Fibroblast of lung (primary cell): ENCODE measurements at regions not wholly inside any gene's neighbourhood (a gene's known extent, or its start where the extent isn't known, plus 50 kb on each side); places are given as distances from the start of the nearest gene placed in this dataset.

Experiments
- DNase-seq, 2 donors: peaks; one replicate each; pipeline versions ENCODE4 v3.0.0 to v3.0.0-alpha.2; 2010; ENCODE audit warnings: low read depth in 2 of 2
- H2AFZ ChIP-seq: 2 replicates; pipeline ENCODE4 v1.5.1; 2012; ENCODE audit warnings: low read length, control low read depth, inconsistent platforms
- H3K27ac ChIP-seq: 2 replicates; pipeline ENCODE4 v1.5.1; 2011; ENCODE audit warnings: low read length, control low read depth; ENCODE audit not compliant: insufficient read depth
- H3K27me3 ChIP-seq: 2 replicates; pipeline ENCODE4 v1.5.1; 2011; ENCODE audit warnings: mild to moderate bottlenecking, low read length; ENCODE audit not compliant: control insufficient read depth, insufficient read depth
- H3K36me3 ChIP-seq: 2 replicates; pipeline ENCODE4 v1.5.1; 2011; ENCODE audit warnings: low read length; ENCODE audit not compliant: control insufficient read depth, insufficient read depth
- H3K4me1 ChIP-seq: 2 replicates; pipeline ENCODE4 v1.5.1; 2011; ENCODE audit warnings: low read length; ENCODE audit not compliant: control insufficient read depth, insufficient read depth; ENCODE audit errors: extremely low read depth
- H3K4me2 ChIP-seq: 2 replicates; pipeline ENCODE4 v1.5.1; 2011; ENCODE audit warnings: low read length, control low read depth; ENCODE audit not compliant: insufficient read depth; ENCODE audit errors: extremely low read depth
- H3K4me3 ChIP-seq, 4 experiments: fragments of 200-600 bp in 1 of 4; sonication (generic) in 1 of 4; replicated peaks in 1 of 4; 2 replicates each; pipeline ENCODE4 v1.5.1; 2011 to 2016; ENCODE audit warnings: low read length in 4 of 4, low read depth in 3 of 4, mild to moderate bottlenecking in 3 of 4, control low read depth in 2 of 4, inconsistent platforms in 1 of 4, mixed read lengths in 1 of 4; ENCODE audit not compliant: insufficient read depth in 1 of 4; ENCODE audit errors: control extremely low read depth in 1 of 4
- H3K79me2 ChIP-seq: 2 replicates; pipeline ENCODE4 v1.5.1; 2012; ENCODE audit warnings: mild to moderate bottlenecking, low read length, inconsistent platforms; ENCODE audit not compliant: control insufficient read depth, insufficient read depth
- H3K9ac ChIP-seq: 2 replicates; pipeline ENCODE4 v1.5.1; 2011; ENCODE audit warnings: mild to moderate bottlenecking, low read length, control low read depth; ENCODE audit not compliant: insufficient read depth
- H3K9me3 ChIP-seq: 2 replicates; pipeline ENCODE4 v1.5.1; 2012; ENCODE audit warnings: low read depth, low read length; ENCODE audit not compliant: control insufficient read depth, insufficient read depth
- H4K20me1 ChIP-seq: 2 replicates; pipeline ENCODE4 v1.5.1; 2011; ENCODE audit warnings: low read length; ENCODE audit not compliant: control insufficient read depth, insufficient read depth; ENCODE audit errors: extremely low read depth
- CTCF ChIP-seq, 2 donors: IDR thresholded peaks in 1 of 2; conservative IDR thresholded peaks in 1 of 2; 1 replicate in 1 of 2; 2 replicates in 1 of 2; pipeline ENCODE4 v1.5.1; 2011 to 2012; ENCODE audit warnings: low read length in 2 of 2, control low read depth in 1 of 2, inconsistent platforms in 1 of 2, low read depth in 1 of 2, mild to moderate bottlenecking in 1 of 2
- EZH2 ChIP-seq: IDR thresholded peaks from 2 replicates; pipeline ENCODE4 v1.5.1; 2012; ENCODE audit warnings: low read length, control low read depth, mild to moderate bottlenecking; ENCODE audit errors: missing control alignments

GRCh38 chr5:168086746-168087145 lies 204.7 kb upstream of the WWC1 start:
- H3K79me2 ChIP-seq = no peaks in the 10 kb centered on the region
- no peak overlapping the region for H3K9ac ChIP-seq
- H3K4me1 ChIP-seq = no peaks in the 10 kb centered on the region
- H2AFZ ChIP-seq = no peak overlapping the region
- no peak overlapping the region for H3K4me3 ChIP-seq
- H3K4me2 ChIP-seq = no peak overlapping the region
- H3K9me3 ChIP-seq = no peaks in the 10 kb centered on the region
- no peaks in the 10 kb centered on the region for H3K36me3 ChIP-seq
- H3K27me3 ChIP-seq = no peaks in the 10 kb centered on the region
- H3K27ac ChIP-seq = no peak overlapping the region
- H4K20me1 ChIP-seq = no peaks in the 10 kb centered on the region
- TF ChIP-seq EZH2 (no peak), CTCF (conservative IDR thresholded peaks at IDR 0.05 in 1 of 2, IDR thresholded peaks at IDR 0.05 in 1 of 2; ENCODE audit: low read depth in 1 of 2, low read length in 2 of 2) (no peak)
- no peak for DNase-seq

- no peak overlapping the region for H3K4me2 ChIP-seq
- H3K4me1 ChIP-seq = no peaks in the 10 kb centered on the region
- TF ChIP-seq EZH2 (no peak), CTCF (conservative IDR thresholded peaks at IDR 0.05 in 1 of 2, IDR thresholded peaks at IDR 0.05 in 1 of 2; ENCODE audit: low read depth in 1 of 2, low read length in 2 of 2) (no peak)
- H3K9ac ChIP-seq = no peak overlapping the region
- no peaks in the 10 kb centered on the region for H3K27me3 ChIP-seq
- H2AFZ ChIP-seq = no peak overlapping the region
- H3K9me3 ChIP-seq = no peaks in the 10 kb centered on the region
- H3K79me2 ChIP-seq = no peaks in the 10 kb centered on the region
- H3K27ac ChIP-seq = no peak overlapping the region
- DNase-seq = no peak
- H3K4me3 ChIP-seq = no peak overlapping the region
- no peaks in the 10 kb centered on the region for H4K20me1 ChIP-seq
- H3K36me3 ChIP-seq = no peaks in the 10 kb centered on the region
Measured at GRCh38 chr5:168088410-168089173, 202.9 kb upstream of the WWC1 start.

- no peak overlapping the region for H3K27ac ChIP-seq
- DNase-seq = no peak
- no peak for TF ChIP-seq EZH2
- no peak for TF ChIP-seq CTCF (conservative IDR thresholded peaks at IDR 0.05 in 1 of 2, IDR thresholded peaks at IDR 0.05 in 1 of 2; ENCODE audit: low read depth in 1 of 2, low read length in 2 of 2)
- no peak overlapping the region for H3K9ac ChIP-seq
- H3K9me3 ChIP-seq = no peaks in the 10 kb centered on the region
- H4K20me1 ChIP-seq = no peaks in the 10 kb centered on the region
- H3K4me1 ChIP-seq = no peaks in the 10 kb centered on the region
- H3K4me3 ChIP-seq = no peak overlapping the region
- H3K27me3 ChIP-seq = no peaks in the 10 kb centered on the region
- no peak overlapping the region for H2AFZ ChIP-seq
- no peaks in the 10 kb centered on the region for H3K79me2 ChIP-seq
- no peak overlapping the region for H3K4me2 ChIP-seq
- H3K36me3 ChIP-seq = no peaks in the 10 kb centered on the region
Measured at GRCh38 chr5:168089201-168089887, 202.1 kb upstream of the WWC1 start.
